DOHH2 (cell line): ENCODE measurements at regions not wholly inside any gene's neighbourhood (a gene's known extent, or its start where the extent isn't known, plus 50 kb on each side); places are given as distances from the start of the nearest gene placed in this dataset.

ENCODE experiments used
- EZH2phosphoT487 ChIP-seq: fragments of 200-600 bp; sonication (generic); IDR thresholded peaks from 2 replicates; pipeline ENCODE4 v1.6.1; 2017; ENCODE audit warnings: borderline replicate concordance, mild to moderate bottlenecking, antibody characterized with exemption, low read length, moderate library complexity, mixed read lengths
- TF ChIP-seq, protein P1 (sequence below): fragments of 200-600 bp; sonication (generic); IDR thresholded peaks from one replicate; pipeline ENCODE4 v1.5.1; 2014; ENCODE audit warnings: antibody characterized with exemption, mild to moderate bottlenecking, low read depth, low read length; ENCODE audit not compliant: poor library complexity, severe bottlenecking

DNA sequence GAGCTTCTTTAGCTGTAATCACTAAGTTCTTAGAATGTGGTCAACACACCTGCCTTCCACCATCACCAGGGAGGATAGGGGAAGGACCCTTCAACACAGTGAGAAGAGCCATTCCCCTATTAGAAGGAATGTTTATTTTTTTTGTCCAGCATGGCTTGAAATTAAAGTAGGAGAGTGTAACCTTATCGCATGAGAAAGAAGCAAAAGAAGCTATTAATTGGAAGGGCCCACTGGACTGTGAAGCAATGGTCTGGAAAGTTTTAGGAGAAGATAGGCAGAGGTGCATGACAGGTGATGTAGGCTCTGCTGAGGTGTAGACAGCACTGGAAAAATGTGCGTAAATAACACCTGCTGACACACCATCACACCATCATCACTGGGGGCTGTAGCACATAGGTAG, 1526.0 kb downstream of the MAT2B start:
- TF ChIP-seq, protein P1, sequence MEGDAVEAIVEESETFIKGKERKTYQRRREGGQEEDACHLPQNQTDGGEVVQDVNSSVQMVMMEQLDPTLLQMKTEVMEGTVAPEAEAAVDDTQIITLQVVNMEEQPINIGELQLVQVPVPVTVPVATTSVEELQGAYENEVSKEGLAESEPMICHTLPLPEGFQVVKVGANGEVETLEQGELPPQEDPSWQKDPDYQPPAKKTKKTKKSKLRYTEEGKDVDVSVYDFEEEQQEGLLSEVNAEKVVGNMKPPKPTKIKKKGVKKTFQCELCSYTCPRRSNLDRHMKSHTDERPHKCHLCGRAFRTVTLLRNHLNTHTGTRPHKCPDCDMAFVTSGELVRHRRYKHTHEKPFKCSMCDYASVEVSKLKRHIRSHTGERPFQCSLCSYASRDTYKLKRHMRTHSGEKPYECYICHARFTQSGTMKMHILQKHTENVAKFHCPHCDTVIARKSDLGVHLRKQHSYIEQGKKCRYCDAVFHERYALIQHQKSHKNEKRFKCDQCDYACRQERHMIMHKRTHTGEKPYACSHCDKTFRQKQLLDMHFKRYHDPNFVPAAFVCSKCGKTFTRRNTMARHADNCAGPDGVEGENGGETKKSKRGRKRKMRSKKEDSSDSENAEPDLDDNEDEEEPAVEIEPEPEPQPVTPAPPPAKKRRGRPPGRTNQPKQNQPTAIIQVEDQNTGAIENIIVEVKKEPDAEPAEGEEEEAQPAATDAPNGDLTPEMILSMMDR = no peak
- TF ChIP-seq EZH2phosphoT487 = no peak
